Globus pallidus (tissue), 1 donor: ENCODE measurements at regions not wholly inside any gene's neighbourhood (a gene's known extent, or its start where the extent isn't known, plus 50 kb on each side); places are given as distances from the start of the nearest gene placed in this dataset.
"Not testable (repeated sequence)": the region's sequence is repeated elsewhere in the genome, so short reads cannot be mapped to it uniquely, and the experiment has no call there.

Experiments used
- DNase-seq: peaks from one replicate; pipeline ENCODE4 v3.0.0-alpha.2; 2015; ENCODE audit warnings: low spot score

DNA sequence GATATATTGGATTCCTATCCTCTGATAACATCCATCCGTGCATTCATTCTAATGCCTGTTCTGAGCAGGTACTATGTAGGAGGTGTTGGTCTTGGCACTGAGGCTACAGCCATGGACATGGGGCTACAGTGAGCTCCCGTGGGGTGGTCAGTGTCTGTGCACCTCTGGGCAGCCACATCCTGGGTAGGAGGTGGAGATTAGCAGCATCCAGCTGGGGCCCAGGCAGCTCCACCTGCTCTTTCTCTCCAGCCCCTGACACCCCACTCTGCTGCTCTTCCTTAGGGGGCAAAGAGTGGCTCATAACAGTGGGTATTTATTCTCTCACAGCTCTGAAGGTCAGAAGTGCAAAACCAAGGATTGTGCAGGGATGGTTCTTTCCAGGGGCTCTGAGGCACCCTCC, 292.0 kb upstream of the SFSWAP start:
- DNase-seq, result no peak

GRCh38 chr12:131420867-131421447, 289.9 kb upstream of the SFSWAP start:
- DNase-seq, result no peak

DNA sequence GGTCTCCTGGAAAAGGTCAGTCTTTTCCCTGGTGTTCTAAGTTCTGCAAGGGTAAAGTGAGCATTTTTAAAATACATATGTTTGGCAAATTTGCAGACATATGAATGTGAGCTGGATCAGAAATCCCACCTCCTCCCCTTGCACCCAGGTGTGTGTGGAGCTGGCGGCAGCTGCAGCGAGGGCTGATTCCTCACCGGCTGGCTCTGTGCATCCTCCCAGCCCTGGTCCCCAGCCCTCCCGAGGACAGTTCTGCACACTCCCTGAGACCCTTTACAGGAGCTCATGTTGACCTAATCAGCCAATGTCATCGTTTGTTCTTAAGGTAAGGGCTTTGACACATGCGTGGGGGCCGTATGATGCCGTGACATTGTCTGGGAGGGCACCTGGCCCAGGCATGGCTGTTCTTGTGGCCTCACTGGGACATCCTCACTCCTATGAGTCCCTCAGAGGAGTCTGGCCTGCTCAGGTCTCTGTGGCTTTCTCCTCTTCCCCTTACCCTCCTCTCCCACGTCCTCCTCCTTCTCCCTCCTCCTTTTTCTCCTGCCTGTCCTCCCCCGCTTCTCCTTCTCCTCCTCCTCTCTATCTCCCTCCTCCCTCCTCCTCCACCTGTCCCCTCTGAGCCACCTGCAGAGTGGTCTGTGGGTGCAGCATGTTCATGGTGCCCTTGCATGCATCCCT, 289.2 kb upstream of the SFSWAP start:
- DNase-seq, result no peak

GRCh38 chr12:131422187-131422520, 288.7 kb upstream of the SFSWAP start:
- no peak for DNase-seq

DNA sequence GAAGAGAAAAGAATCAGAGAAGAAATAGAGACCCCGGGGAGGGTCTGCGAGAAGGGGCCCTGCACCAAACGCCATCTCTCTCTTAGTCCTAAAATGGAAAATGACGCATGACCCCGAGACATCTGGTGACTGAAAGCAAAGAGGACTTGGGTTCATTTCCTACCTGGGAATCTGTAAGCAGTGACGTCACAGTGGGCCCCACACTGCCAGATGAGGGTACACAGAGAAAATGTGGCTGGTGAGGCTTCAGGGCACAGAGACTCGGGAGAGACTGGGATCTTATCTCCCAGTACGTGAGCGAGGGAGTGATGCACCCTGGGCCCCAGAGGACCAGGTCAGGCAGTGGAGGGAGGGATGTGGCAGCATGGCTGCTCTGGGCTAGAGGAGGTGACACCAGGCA, 288.1 kb upstream of the SFSWAP start:
- DNase-seq, result no peak

DNA sequence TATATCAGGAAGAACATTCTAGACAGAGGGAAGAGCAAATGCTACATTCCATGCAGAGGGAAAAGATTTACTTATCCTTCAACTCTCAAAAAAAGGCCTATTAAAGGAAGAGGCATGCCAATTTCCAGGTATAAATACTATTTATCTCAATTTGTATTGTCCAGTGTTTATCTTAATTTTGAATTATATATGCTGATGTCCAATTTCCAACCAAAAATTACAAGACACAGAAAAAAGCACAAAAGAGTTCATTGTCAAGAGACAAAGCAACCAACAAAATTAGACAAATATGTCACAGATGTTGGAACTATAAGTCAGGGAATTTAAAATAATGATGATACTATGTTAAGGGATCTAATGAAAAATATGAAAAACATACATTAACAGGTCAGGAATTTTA, 286.6 kb upstream of the SFSWAP start:
- no peak for DNase-seq

GRCh38 chr12:131425112-131426075, 285.5 kb upstream of the SFSWAP start:
- no peak for DNase-seq

- DNase-seq, result no peak
Measured at GRCh38 chr12:131428091-131428685, 282.7 kb upstream of the SFSWAP start.

DNA sequence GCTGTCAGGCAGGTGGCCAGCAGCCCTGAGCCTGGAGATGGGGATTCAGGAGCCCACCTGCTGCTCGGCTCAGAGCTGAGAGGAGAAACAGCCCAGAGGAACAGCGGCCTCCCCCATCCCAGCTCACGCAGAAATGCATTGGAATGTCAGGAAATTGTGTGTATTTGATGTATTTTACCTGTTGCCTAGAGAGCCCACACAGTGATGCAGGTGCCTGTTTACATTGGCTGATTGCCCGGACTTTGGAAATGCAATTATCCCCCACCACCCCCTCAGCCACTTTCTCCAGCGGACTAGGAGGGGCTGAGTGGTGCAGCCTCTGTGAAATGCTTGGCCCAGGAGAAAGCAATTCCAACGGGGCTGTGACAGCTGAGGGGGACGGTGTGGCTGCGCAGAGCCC, 281.7 kb upstream of the SFSWAP start:
- not testable (repeated sequence) for DNase-seq

DNA sequence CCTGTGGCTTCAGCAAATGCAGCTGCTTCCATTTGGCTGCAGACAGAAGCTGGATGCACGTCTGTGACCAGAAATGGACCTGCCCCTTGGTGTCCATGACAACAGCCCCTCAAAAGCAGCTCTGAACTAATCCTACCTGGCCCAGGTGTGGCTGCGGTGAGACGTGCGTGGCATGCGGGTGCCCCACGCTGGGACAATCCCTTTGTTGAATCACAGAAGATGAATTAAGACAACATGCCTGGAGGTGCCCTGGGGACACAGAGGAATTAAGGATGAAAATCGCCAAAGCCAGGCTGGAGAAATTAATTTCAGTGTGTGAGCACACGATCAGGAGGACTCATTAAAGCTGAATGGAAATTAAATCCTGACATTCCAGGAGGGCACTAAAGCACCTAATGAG, 281.2 kb upstream of the SFSWAP start:
- DNase-seq, result not testable (repeated sequence)

DNA sequence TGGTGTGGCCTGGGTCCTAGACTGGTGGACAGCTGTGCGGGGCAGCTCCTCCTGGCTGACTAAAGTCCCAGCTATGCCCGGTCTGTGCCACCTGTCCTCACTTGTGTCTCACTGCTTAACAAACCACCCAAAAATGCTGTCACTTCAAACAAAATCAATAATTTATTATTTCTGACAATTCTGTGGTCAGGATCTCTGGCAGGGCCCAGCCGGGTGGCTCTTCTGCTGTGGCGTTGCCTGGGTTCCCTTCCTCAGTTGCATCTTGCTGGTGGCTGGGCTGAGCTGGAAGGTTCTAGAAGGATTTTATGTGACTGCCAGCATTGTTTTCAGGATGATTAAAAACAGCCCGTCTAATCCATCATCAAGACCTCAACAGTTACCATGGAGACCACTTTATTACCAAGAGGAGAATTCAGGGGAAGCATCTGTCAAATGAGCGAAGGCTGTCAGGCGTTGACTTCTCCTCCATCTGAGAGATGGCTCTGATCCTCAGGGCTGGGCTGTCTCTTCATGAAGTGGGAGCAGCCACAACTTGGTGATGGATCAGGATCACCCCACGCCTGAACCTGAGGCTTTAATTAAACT, 280.6 kb upstream of the SFSWAP start:
- DNase-seq, result no peak

GRCh38 chr12:131431126-131431655, 279.7 kb upstream of the SFSWAP start:
- not testable (repeated sequence) for DNase-seq

DNA sequence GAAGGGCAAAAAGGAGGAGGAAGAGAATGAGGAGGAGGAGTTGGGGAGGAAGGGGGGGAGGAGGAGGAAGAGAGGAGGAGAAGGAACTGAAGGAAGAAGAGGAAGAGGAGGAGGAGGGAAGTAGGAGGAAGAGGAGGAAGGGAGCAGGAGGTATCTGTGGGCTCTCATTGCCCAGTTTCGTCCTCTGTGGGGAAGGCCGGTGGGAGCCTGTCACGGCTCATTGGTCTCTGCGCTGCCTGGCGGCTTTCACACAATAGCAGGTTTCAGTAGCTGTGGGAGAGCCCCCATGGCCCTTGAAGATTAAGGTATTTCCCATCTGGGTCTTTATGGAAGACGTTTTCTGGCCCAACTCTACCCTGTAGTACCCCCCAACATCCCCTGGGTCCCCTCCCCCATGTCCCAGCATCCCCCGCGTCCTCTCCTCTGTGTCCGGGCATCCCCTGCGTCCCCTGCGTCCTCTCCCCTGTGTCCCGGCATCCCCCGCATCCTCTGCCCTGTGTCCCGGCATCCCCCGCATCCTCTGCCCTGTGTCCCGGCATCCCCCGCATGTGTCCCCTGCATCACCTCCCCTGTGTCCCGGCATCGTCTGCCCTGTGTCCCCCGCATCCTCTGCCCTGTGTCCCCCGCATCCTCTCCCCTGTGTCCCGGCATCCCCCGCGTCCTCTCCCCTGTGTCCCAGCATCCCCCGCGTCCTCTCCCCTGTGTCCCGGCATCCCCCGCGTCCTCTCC, 278.2 kb upstream of the SFSWAP start:
- DNase-seq, result no peak

DNA sequence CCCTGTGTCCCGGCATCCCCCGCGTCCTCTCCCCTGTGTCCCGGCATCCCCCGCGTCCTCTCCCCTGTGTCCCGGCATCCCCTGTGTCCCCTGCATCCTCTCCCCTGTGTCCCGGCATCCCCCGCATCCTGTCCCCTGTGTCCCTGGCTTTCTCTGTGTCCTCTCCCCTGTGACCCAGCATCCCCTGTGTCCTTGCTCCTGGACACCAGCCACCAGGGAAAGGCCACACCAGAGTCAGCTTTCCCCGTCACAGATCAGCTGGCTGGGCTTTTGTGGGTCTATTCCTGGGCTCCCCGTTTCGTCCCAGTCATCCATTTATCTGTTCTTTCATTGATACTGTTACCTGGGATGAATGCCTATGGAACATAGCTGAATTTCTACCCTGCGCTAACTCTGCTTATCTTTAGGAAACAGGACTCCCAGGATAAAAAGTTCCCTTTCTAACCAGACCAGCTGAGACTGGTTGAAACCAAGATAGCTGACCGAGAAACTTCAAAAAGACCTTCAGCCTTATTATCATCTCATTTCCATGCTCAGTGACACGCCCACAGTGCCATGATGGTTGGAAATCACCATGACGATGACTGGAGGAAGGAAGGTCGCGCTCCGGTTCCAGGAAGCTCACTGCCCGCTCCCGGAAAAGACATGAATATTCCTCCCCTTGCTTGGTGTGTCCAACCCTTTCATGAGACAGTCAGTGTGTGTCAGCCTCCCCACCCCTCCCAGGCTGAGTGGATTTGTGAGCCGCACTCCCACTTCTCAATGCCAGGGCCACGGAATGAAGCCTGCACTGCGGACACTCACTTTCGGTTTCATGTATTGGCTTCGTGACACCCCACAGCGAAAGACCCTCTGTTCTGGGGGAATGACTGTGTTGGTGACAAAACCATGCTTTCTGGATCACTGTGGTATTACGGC, 276.4 kb upstream of the SFSWAP start:
- DNase-seq, result no peak

GRCh38 chr12:131436922-131437705, 273.8 kb upstream of the SFSWAP start:
- no peak for DNase-seq

DNA sequence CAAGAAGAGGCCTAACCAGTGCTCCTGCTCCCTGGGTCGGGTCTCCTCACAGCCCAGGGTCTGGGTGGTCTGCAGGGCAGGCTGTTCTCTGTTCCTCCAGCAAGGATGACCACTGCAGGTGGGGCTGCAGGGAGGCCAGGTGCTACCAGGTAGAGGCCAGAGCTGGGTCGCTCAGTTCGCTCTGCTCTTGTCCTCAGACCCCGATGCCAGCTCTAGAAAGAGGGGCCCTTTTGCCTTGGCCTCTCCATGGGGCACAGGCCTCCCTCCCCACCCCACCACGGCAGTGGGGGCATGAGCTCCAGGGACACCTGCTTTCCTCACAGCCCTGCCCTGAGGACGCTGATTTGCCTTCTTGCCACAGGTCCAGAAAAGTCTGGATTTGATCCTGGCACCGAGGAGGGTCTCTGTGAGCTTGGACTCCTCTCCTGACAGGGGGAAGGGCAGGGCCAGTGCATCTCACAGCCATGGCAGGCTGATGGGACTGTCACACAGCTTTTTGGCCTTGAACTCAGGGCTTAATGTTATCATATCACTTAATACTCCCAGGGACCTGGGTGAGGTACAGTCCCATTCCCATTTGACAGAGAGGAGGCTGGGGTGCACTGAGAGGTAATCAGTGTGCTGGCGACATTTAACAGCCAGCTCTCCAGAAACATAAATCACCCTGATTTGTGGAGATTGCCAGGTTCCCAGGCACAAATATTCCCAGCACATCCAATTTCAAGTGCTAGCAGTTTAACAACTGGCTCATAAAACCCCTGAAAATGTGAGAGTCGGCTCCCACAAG, 273.0 kb upstream of the SFSWAP start:
- DNase-seq, result no peak

- not testable (repeated sequence) for DNase-seq
Measured at GRCh38 chr12:131438493-131438835, 272.4 kb upstream of the SFSWAP start.

DNA sequence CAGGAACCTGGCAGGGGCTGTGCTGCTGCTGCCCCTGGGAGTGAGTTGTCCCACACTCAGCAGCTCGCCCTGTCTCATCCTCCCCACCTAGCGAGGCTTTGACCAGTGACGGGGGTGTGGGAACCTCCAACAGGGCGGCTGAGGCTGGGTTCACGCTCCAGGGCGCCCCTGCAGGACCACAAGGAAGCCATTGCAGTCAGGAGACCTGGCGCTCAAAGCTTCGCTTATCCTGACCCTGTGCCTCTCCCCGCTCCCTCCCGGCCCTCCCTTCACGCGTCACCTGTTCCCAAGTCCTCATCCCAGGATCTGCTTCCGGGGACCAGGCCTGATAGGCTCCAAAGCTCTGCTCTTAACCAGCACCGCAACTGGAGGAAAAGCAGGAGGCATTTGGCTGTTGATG, 272.0 kb upstream of the SFSWAP start:
- no peak for DNase-seq

DNA sequence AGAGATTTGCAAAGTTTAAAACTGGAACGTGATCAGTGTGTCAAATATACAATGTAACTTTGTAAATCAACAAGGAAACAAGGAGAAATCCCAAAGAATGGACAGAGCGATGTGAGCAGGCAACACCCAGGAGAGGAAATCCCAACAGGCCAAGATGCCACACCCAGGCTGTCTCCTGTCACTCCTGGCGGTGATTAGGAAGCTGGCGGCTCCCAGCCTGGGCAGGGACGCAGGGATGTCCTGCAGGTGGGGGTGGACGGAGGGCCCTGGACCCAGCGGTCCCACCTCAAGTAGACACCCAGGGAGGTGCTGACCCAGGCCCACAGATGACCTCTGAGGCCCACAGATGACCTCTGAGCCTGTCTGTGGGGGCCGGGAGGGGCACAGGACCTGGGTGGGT, 271.1 kb upstream of the SFSWAP start:
- not testable (repeated sequence) for DNase-seq
